Activated CD8-positive, alpha-beta T cell treated with anti-CD3 and anti-CD28 coated beads for 36 hours (primary cell): ENCODE measurements at regions not wholly inside any gene's neighbourhood (a gene's known extent, or its start where the extent isn't known, plus 50 kb on each side); places are given as distances from the start of the nearest gene placed in this dataset.

Experiments
- ATAC-seq: fragments of 200-7000 bp; cut with Tn5 transposase; one replicate; pipeline ENCODE4 v1.10.0; 2021; ENCODE audit warnings: mild to moderate bottlenecking, moderate library complexity
- CTCF ChIA-PET: fragments of 350-600 bp; sonication (Branson Sonifier 250); formaldehyde crosslinking; loops from one replicate; lab custom pipeline; 2021; ENCODE audit warnings: antibody characterized with exemption; lab: Charles Lee
- POLR2A ChIA-PET: fragments of 350-600 bp; sonication (Branson Sonifier 250); formaldehyde crosslinking; loops from one replicate; lab custom pipeline; 2021; ENCODE audit warnings: antibody characterized with exemption; lab: Charles Lee
- DNase-seq: peaks from one replicate; pipeline ENCODE4 v3.0.0-alpha.2; 2020
- H3K27ac Mint-ChIP-seq: one replicate; pipeline ENCODE4 v1.8.0; 2021; ENCODE audit warnings: mild to moderate bottlenecking, mixed read lengths
- H3K27me3 Mint-ChIP-seq: one replicate; pipeline ENCODE4 v1.8.0; 2021; ENCODE audit warnings: mixed read lengths
- H3K36me3 Mint-ChIP-seq: one replicate; pipeline ENCODE4 v1.8.0; 2021; ENCODE audit warnings: low read depth, mixed read lengths
- H3K4me1 Mint-ChIP-seq: one replicate; pipeline ENCODE4 v1.8.0; 2021; ENCODE audit warnings: low read depth, mixed read lengths
- H3K4me3 Mint-ChIP-seq: one replicate; pipeline ENCODE4 v1.8.0; 2021; ENCODE audit warnings: mild to moderate bottlenecking, moderate library complexity, mixed read lengths
- H3K9me3 Mint-ChIP-seq: one replicate; pipeline ENCODE4 v1.8.0; 2021; ENCODE audit warnings: mixed read lengths
- CTCF ChIP-seq: fragments of 200-600 bp; IDR thresholded peaks from one replicate; pipeline ENCODE4 v1.8.0; 2022; ENCODE audit warnings: antibody characterized with exemption, mild to moderate bottlenecking
- intact Hi-C: fragments of 100-400 bp; cut with micrococcal nuclease; formaldehyde crosslinking; loops from one replicate; pipeline ENCODE4 v1.10.0; 2022

- Mint-ChIP-seq H3K9me3 (no peaks in the 10 kb centered on the region), H3K4me1 (no peaks in the 10 kb centered on the region), H3K27ac (no peak overlapping the region), H3K36me3 (no peaks in the 10 kb centered on the region), H3K27me3 (no peaks in the 10 kb centered on the region), H3K4me3 (no peak overlapping the region)
- ChIA-PET POLR2A (no interaction called here), CTCF (no interaction called here)
- TF ChIP-seq CTCF = no peak
- no peak for ATAC-seq
- DNase-seq = no peak
- intact Hi-C loops = no loop called here
These were observed 455.3 kb upstream of the PDZRN3 start for GRCh38 chr3:74080056-74080461.

- no peak for TF ChIP-seq CTCF
- intact Hi-C loops = no loop called here
- no peaks in the 10 kb centered on the region for H3K27me3 Mint-ChIP-seq
- DNase-seq (no peak), ATAC-seq (no peak)
- no peak overlapping the region for H3K27ac Mint-ChIP-seq
- H3K4me1 Mint-ChIP-seq = no peaks in the 10 kb centered on the region
- ChIA-PET POLR2A (no interaction called here), CTCF (no interaction called here)
- H3K4me3 Mint-ChIP-seq = no peak overlapping the region
- no peaks in the 10 kb centered on the region for H3K9me3 Mint-ChIP-seq
- H3K36me3 Mint-ChIP-seq = no peaks in the 10 kb centered on the region
These were observed 450.5 kb upstream of the PDZRN3 start for GRCh38 chr3:74075241-74075640.

GRCh38 chr3:74074700-74075099 lies 450.0 kb upstream of the PDZRN3 start:
- Mint-ChIP-seq H3K4me1 (no peaks in the 10 kb centered on the region), H3K4me3 (no peak overlapping the region), H3K36me3 (no peaks in the 10 kb centered on the region), H3K27ac (no peak overlapping the region), H3K9me3 (no peaks in the 10 kb centered on the region), H3K27me3 (no peaks in the 10 kb centered on the region)
- POLR2A ChIA-PET = no interaction called here
- TF ChIP-seq CTCF = no peak
- no peak for DNase-seq
- CTCF ChIA-PET = no interaction called here
- intact Hi-C loops = no loop called here
- ATAC-seq = no peak

GRCh38 chr3:74067296-74067695 lies 442.6 kb upstream of the PDZRN3 start:
- Mint-ChIP-seq H3K4me3 (no peak overlapping the region), H3K27me3 (no peaks in the 10 kb centered on the region), H3K9me3 (no peaks in the 10 kb centered on the region), H3K4me1 (no peaks in the 10 kb centered on the region), H3K36me3 (no peaks in the 10 kb centered on the region), H3K27ac (no peak overlapping the region)
- TF ChIP-seq CTCF = no peak
- CTCF ChIA-PET = interaction anchor here (0.7 kb wide), 1 partner anchor 893 kb away, joined by 3 read pairs; no protein-coding TSS in a partner anchor
- ATAC-seq = no peak
- POLR2A ChIA-PET = no interaction called here
- no peak for DNase-seq
- intact Hi-C loops = no loop called here

GRCh38 chr3:74066456-74066855 lies 441.7 kb upstream of the PDZRN3 start:
- DNase-seq (no peak), ATAC-seq (no peak)
- Mint-ChIP-seq H3K4me3 (no peak overlapping the region), H3K27me3 (no peaks in the 10 kb centered on the region), H3K4me1 (no peaks in the 10 kb centered on the region), H3K36me3 (no peaks in the 10 kb centered on the region), H3K9me3 (no peaks in the 10 kb centered on the region), H3K27ac (no peak overlapping the region)
- no peak for TF ChIP-seq CTCF
- ChIA-PET POLR2A (no interaction called here), CTCF (no interaction called here)
- intact Hi-C loops = no loop called here
